DMS153 treated with DMSO at 0.1 percent for 48 hours (cell line): ENCODE measurements at regions not wholly inside any gene's neighbourhood (a gene's known extent, or its start where the extent isn't known, plus 50 kb on each side); places are given as distances from the start of the nearest gene placed in this dataset.

Experiments used
- DNase-seq: peaks from one replicate; lab custom pipeline; 2025; ENCODE audit not compliant: unreplicated experiment; lab: John Stamatoyannopoulos, UW

DNA sequence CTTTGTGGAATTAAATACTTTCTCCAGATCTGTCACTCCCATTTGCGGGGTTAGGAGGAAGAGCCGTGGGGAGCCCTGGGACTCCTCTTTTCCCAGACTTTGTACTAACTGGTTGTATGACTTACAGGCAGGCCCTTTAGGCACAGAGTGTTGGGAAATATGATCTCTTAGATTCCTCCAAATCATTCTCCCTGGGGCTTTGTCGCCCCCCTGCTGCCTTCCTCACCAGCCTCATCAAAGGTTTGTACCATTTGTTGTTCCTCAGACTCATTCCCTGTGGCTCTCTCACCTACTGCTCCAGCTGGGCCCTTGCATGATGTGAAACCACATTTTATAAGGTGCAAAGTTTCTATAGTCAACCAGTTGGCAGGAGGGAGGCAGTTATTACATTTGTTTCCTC, 56.4 kb downstream of the CRYGS start:
- no peak for DNase-seq

DNA sequence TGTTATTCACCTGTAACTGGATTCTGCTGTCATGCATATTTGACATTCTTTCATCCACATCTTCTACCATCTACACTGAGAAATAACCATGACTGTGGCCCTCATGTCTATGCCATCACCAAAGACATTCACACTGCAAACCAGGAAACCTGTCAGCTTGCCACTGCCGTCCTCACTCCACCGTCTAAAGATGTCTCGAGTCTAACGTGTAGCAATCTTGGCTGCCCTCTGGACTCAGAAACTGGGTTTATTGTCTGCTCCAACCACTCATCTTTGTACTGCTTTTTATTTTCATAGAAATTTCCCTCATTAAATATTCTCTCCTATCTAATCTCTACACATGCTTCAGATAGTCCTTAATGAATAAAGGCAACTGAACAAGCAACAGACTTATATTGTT, 57.1 kb downstream of the CRYGS start:
- no peak for DNase-seq

DNA sequence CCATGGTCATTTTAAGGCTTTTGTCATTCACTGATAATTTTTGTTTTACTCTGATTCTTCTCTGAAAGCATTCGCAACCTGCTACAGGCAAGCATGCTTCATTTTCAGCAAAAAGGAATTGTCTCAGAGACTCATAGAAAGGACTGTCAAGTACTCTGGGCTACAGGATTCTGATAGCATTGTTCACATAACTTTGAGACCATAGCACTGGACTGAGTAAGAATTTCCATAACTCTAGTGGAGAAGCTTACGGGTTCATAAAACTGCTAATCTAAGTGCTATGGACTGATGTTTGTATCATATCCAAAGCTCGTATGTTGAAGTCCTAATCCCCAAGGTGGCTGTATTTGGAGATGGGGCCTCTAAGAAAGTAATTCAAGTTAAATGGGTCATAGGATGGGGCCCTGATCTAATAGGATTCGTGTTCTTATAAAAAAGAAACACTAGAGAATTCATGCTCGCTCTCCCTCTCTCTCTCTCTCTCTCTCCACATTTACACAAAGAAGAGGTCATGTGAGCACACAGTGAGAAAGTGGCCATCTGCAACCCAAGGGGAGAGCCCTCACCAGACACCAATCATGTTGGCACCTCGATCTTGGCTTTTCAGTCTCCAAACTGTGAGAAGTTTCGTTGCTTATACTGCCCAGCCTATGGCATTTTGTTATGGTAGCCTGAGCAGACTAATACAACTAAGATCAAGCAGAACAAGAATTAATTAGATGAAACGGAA, 60.4 kb downstream of the CRYGS start:
- no peak for DNase-seq

DNA sequence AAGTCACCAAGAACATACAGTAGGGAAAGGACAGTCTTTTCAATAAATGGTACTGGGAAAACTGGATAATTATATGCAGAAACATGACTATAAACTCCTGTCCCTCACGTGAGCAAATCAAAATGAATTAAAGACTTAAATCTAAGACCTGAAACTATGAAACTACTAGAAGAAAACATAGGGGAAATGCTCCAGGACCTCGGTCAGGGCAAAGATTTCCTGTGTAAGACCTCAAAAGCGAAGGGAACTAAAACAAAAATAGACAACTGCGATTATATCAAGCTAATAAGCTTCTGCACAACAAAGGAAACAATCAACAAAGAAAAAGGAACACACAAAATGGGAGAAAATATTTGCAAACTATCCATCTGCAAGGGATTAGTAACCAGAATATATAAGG, 62.7 kb downstream of the CRYGS start:
- DNase-seq: no peak

DNA sequence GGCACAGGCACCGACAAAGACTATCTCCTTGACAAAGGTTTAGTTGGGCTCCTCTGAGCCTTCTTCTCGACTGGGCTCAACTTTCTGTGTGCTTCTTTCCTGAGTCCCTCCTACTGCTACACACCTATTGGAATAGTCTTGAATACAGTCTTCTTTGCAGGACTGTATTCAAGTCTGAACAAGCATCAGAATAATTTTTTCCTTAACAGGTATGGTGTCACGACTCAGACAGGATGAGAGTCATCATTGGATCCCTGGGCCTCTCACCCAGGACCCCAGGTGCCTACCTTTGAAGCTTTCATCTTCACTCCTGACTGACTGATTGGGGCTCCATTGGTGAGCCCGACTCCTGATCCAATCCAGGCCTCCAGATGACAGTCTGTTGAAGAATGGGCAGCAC, 66.3 kb downstream of the CRYGS start:
- no peak for DNase-seq

DNA sequence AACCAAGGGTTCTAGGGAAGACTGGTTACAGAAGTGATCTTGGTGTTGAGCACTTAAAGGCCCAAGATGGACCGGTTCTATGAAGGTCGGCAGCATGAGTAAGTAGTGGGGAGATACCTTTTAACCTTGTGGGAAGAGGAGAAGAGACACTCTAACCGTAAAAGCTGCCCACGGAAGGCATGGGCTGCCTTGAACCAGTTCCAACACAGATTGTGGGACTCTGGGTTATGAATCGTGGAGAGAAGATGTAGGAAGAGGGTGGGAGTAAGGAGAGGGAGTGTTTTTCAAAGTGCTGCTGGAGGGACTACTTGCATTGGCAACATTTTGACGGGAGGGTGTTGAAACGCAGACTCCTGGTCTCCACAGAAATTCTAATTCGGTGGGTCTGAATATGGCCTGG, 67.1 kb downstream of the CRYGS start:
- DNase-seq: no peak

DNA sequence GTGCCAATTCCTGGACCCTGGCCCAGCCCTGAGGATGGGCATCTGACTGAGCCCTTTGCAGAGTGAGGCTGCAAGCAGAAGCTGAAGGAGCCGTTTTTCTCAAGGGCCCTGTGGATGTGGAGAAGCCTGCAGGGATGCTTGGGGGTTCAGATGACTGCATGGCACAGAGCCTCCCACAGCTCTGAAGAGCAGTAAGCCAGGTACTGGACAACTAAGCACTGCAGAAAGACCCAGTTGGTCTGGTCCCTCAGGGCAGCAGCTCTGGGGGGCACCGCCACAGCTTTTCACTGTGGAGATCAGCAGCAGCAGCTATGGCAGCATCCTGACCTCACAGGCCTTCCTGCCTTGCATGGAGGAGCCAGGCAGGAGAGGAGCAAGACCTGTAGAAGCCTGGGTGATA, 67.6 kb downstream of the CRYGS start:
- DNase-seq: no peak

DNA sequence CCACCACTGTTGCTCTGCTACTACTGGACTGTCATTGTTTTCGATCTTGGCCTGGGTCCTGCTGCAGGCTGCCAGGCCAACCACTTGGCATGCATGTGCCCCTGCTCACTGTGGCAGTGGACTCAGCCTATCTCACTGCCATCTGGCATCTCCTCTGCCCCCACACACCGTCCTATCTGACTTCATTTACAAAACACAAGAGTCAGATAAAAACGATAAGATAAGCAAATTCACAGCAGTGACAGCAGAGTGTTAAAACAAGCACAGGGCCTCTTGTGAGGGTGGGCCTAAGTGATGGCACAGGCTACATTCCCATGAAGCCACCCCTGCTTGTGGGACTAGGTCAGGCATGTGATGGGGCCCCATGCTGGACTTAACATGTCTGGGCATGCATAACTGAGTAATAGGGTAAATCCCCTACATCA, 68.1 kb downstream of the CRYGS start:
- DNase-seq: no peak

DNA sequence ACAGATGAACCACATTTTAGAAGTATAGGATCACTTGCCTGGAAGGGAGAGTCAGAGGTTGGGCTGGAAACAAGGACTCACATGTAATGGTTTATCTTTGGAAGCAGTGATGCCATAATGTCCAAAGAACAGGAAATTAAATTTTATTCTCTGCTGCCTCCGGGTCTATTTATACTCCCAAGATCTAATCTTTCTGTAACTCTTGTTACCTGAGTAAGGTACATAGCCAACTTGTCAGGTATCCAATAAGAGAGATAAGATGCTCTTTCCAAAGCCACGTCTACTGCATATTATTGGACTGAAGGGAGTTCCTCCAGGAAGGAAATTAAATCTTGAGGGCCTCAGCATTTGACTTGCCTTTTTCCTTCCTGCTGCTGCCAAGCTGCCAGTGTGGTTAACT, 71.0 kb downstream of the CRYGS start:
- no peak for DNase-seq

DNA sequence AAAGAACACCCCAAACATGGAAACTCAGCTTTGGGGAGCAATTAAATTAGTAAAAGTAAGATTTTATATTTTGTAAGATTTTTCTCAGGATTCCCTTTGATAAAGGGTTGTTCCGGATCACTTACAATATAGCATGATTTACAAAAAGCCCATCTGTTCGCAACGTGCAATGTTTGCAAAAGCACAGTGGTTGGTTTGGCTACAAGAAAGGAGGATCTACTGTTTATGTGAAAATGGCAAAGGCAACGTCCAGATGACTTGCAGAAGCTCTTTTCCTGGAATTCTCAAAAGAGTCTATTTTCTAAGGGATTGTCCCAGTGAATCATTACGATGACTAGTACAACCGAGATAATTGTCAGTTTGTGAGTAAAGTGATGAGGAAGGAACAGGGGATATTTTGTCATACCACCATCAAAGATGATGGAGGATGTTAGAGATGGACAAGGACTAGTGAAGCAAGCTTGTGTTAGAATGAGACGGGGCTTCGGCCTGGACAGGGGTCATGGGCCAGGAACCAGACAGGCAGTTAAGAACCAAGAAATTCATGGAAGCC, 71.6 kb downstream of the CRYGS start:
- DNase-seq: no peak

DNA sequence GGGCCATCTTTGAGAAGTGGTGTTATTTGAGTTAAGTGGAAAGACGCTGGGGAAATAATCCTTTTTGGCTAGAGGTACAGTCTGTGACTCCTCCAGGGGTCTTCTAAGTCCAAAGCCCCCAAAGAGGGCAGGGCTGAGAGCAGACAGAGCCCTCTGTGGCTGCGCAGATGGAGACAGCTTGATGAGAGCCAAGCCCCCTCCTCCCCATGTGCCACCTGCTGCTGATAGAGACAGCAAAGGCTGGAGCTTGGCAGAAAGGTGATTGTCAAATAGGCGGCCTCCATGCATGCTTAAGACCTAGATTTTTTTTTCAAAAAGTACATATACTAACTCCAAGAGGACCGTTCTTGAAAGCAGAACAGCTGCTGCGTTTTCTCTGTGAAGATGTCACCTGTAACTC, 72.4 kb downstream of the CRYGS start:
- no peak for DNase-seq

DNA sequence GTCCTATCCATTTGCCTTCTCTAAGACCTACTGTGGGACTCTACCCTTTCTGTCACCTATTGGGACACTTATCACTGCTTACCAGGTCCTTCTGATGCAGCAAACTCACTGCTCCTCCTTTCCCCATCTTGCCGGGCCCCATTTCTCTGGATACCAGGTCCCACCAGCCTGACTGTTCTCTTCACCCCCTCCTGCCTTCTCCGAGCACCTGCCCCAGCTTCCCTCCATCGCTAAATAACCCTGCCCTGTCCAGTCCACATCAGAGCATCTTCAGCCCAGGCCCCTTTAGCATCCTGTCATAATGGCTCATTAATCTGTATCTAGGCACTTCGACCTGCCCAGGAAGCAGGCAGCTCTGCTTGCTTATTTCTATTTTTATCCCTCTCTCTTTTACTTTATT, 74.7 kb downstream of the CRYGS start:
- DNase-seq: no peak

DNA sequence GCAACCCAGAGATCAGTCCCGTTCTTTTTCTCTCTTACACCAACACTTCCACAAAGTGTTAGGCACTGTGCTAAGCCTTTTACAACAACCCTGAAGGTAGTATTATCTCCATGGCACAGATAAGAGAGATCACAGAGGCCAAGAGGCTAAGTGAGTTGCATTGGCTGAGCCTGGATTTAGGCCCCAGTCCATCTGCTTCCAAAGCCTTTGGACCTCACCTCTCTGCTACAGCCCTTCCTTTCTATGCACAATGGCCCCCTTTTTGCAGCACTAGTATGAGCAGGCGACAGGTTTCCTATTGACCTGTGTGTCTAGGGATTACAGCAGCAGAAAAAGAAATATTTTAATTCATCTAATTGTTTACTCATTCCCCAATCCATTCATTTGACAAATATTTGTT, 76.2 kb downstream of the CRYGS start:
- DNase-seq: no peak

DNA sequence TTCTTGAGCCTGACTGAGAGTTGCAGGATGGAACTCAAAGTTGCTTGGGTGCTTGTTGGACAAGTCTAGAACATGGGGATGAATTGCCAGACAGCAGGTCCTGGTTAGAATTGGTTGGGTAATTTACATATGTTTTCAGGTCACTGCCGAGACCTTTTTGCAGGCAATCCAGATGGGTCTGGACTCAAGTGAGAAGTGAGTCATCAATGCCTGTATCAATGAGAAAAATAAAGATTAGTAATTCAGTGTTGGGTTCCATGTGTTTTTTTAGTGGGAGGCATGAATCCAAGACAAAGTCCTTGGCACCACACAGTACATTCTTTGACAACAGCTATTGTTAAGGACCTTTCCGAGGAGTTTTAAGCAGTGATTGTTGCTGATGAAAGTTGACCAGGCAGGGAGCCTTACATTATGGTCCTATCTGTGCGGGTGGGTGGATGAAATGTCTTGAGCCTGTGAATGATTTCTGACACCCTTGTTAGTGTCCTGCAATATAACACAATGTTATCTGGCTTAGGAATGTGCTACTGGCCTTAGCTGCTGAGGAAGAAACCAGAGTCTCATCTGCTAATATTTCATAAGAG, 77.7 kb downstream of the CRYGS start:
- DNase-seq: no peak

DNA sequence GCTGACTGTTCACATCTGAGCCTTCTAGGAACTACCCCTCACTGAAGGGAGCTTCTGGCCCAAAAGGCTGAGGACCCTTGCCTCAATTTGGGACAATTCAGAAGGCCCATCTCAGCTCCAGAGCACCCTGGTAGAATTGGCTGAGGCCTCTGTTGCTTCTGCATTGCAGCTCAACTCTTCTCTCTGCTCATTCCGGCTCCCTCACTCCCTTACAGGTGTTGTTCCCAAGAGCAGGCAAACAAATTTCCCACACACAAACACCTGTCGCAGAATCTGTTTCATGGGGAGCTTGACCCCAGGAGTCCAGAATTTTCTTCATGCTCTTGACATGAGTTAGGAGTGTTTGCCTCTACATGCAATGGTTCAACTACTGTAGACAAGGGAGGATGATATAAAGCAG, 78.7 kb downstream of the CRYGS start:
- no peak for DNase-seq

DNA sequence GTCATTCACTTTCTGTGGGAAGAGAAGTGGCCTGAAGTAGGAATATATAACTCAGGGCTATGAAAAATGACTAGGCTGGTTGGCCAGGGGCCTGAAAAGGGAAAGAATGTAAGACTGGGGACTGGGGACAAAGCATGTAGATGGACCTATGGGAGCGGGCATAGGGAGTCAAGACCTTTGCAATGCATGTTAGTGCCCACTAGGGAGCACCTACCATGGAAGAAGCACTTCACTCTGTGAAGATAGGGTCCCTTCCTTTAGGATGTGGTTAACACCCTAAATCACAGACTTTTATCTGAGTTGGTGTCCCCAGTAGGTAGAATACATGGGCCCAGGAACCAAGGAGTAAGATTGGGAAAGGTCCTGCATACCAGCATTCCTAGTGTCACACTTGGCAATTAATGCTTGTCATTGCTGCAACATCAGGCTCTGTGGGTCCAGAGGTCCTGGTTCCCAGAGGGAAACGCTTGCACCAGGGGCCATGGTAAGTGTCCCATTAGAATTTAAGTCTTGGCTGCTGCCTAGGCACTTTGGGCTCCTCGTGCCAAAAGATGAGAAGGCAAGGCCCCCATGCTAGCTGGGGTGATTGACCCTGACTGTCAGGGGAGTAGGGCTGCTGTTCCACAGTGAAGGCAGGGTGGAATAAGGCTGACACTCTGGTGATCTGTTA, 79.6 kb downstream of the CRYGS start:
- DNase-seq: no peak

DNA sequence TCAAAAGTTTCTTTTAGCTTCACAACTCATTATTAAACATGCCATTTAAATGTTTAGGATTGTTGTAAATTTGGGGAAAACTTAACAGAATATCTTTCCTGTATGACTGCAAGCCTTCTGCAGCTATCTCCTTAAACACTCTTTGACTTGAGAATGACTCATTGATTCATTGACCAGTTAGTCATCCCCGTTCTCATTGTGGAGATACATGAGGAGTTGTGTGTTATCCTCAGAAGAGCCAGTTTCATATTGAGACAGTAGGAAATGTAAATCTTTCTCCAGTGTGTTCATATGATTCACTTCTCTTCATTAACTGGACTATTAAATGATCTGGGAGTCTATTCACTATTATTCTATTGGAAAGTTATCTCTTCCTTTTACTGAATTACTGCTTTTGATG, 83.0 kb downstream of the CRYGS start:
- DNase-seq: no peak

DNA sequence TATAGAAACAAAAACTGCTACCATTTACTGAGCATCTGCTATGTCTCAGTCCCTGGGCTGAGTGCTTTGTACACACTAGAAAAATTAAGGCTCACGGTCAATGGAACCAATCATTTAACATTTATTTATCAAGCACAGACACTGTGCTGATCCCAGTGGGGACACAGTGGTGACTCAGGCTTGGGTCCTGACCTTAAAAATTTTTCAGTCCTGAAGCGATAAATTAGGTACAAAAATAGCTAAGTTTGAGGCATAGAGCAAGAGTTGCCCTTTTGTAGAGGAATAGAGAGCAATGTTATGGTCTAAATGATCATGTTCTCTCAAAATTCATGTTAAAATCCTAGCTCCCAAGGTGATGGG, 85.1 kb downstream of the CRYGS start:
- no peak for DNase-seq

DNA sequence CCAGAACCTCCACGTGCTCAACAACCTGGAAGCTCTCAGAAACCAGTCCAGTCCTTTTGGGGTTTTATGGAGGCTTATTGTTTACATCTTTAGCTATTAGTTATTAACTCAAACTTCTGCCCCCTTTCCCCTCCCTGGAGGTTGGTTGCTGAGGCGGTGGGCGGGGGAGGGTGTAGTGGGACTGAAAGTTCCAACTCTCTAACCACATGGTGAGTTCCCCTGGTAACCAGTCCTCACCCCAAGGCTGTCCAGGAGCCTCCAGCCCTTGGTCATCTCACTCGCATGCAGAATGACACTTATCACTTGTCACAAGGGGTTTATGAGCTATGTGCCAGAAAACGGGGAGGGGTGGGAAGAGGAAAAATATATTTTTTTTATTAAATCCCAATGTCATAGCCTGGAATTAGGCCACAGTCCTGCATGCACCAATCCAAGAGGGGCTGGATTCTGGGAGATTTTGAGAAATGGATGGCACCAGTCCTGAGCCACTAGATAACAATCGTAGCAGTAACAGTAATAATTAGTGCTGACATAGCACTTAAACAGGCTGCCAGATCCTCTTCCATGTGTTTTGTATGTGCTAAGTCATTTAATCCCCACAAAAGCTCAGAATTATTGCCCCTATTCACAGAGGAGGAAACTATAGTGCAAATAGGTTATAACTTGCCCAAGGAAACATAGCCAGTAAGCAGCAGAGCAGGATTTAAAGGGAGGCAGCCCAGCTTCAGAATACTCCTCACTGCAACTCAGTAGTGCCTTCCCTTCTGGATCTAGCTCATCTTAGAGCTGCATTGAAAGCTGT, 85.7 kb downstream of the CRYGS start:
- no peak for DNase-seq

DNA sequence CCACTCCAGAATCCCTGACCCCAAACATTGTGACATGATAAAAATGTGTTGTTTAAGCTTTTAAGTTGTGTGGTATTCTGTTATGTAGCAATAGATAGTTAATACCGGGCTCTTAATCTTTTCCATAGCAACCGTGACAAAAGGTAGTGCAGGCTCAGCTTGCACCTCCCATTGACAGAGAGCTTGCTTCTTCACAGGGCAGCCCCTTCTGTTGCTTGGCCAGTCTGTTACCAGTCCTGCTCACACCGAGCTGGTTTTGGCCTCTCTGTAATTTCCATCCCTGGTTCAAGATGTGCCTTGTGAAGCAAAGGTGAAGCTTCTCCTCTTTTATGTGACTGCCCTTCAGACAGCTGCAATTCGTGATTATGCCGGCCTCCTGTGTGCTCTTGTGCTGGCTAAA, 86.9 kb downstream of the CRYGS start:
- no peak for DNase-seq

DNA sequence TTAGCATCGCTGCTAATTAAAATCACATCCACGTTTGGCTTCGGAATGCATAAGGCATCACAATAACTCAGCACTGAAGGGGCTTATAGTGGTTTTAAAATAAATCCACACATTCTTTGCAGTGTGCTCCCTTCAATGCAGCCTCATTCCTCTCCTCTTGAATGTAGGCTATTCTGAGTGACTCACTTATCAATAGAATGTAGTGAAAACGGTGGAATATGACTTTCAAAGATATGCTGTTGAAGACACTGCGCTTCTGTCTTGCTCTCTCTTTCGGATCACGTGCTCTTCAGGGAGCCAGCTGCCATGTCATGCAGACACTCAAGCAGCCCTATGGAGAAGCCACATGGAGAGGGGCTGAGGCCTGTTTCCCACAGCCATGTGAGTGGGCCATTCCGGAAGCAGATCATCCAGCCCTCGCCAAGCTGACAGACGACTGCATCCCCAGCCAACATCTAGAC, 87.4 kb downstream of the CRYGS start:
- no peak for DNase-seq
